Panc1 (cell line): ENCODE measurements at regions not wholly inside any gene's neighbourhood (a gene's known extent, or its start where the extent isn't known, plus 50 kb on each side); places are given as distances from the start of the nearest gene placed in this dataset.

Experiments
- ATAC-seq: fragments of 200-7000 bp; cut with Tn5 transposase; 2 replicates; pipeline ENCODE4 v1.9.1; 2020; ENCODE audit warnings: mild to moderate bottlenecking, moderate library complexity
- BruUV-seq: library from RNA; stranded (reverse); fragments of 400-500 nt; replicated peaks from 2 replicates; lab custom pipeline; 2021; lab: Mats Ljungman, UMichigan
- CTCF ChIA-PET: fragments of 300-600 bp; sonication (Branson Sonifier 250); formaldehyde crosslinking; loops from one replicate; lab custom pipeline; 2022; ENCODE audit warnings: antibody characterized with exemption; lab: Charles Lee
- POLR2A ChIA-PET: fragments of 300-600 bp; sonication (Branson Sonifier 250); formaldehyde crosslinking; loops from one replicate; lab custom pipeline; 2022; ENCODE audit warnings: antibody characterized with exemption; lab: Charles Lee
- DNase-seq: peaks from one replicate; pipeline ENCODE4 v3.0.0-alpha.2; 2010; ENCODE audit warnings: low read depth, low spot score
- H3K27ac ChIP-seq: 2 replicates; pipeline ENCODE4 v1.5.1; 2011; ENCODE audit warnings: mild to moderate bottlenecking, low read length, inconsistent platforms
- H3K27me3 ChIP-seq: fragments of 200-500 bp; sonication (Bioruptor generic); 2 replicates; pipeline ENCODE4 v1.6.0; 2014; ENCODE audit warnings: low read length, inconsistent platforms; ENCODE audit not compliant: control insufficient read depth, insufficient read depth
- H3K36me3 ChIP-seq: fragments of 200-500 bp; sonication (Bioruptor generic); 2 replicates; pipeline ENCODE4 v1.5.1; 2014; ENCODE audit warnings: inconsistent platforms, mild to moderate bottlenecking, low read length, moderate library complexity; ENCODE audit not compliant: control insufficient read depth, insufficient read depth
- H3K4me1 ChIP-seq: 2 replicates; pipeline ENCODE4 v1.5.1; 2011; ENCODE audit warnings: inconsistent platforms, mild to moderate bottlenecking, low read length, moderate library complexity; ENCODE audit not compliant: control insufficient read depth, insufficient read depth
- H3K4me3 ChIP-seq, 2 experiments: 2 replicates each; pipeline ENCODE4 v1.5.1; 2011 to 2012; ENCODE audit warnings: low read depth in 2 of 2, low read length in 2 of 2, mild to moderate bottlenecking in 2 of 2, inconsistent platforms in 1 of 2, moderate library complexity in 1 of 2
- H3K9me3 ChIP-seq: fragments of 200-500 bp; sonication (Bioruptor generic); 2 replicates; pipeline ENCODE4 v1.5.1; 2014; ENCODE audit warnings: low read depth, mild to moderate bottlenecking, inconsistent platforms, low read length, moderate library complexity; ENCODE audit not compliant: control insufficient read depth, insufficient read depth
- CTCF ChIP-seq: fragments of 450-650 bp; IDR thresholded peaks from 2 replicates; pipeline ENCODE4 v1.5.1; 2017; ENCODE audit warnings: mild to moderate bottlenecking
- POLR2AphosphoS5 ChIP-seq: IDR thresholded peaks from 2 replicates; pipeline ENCODE4 v1.6.1; 2012; ENCODE audit warnings: mild to moderate bottlenecking, low read depth, low read length, moderate library complexity
- REST ChIP-seq, 2 experiments: IDR thresholded peaks; 2 replicates each; pipeline ENCODE4 v1.6.1; 2011 to 2012; ENCODE audit warnings: low read depth in 2 of 2, control low read depth in 1 of 2, low read length in 1 of 2, mild to moderate bottlenecking in 1 of 2, moderate library complexity in 1 of 2; ENCODE audit not compliant: insufficient read depth in 1 of 2
- SIN3A ChIP-seq: IDR thresholded peaks from 2 replicates; pipeline ENCODE4 v1.6.1; 2012; ENCODE audit warnings: low read depth, mild to moderate bottlenecking, low read length, moderate library complexity, borderline replicate concordance; ENCODE audit not compliant: insufficient read depth
- TCF7L2 ChIP-seq: IDR thresholded peaks from 2 replicates; pipeline ENCODE4 v1.6.1; 2011; ENCODE audit warnings: mild to moderate bottlenecking, low read depth, low read length, inconsistent platforms
- in situ Hi-C: cut with HindIII; loops from 2 replicates; pipeline ENCODE4 v1.10.0; 2016; ENCODE audit warnings: low sequenced_read_pairs, low pct_unique_long_range_greater_than_20kb
- intact Hi-C: fragments of 100-400 bp; cut with micrococcal nuclease; formaldehyde crosslinking; loops from one replicate; pipeline ENCODE4 v1.10.0; 2022; ENCODE audit not compliant: unreplicated experiment

- Histone ChIP-seq H3K27me3 (0 out of 2 replicates have a peak, but pooled peaks cover 2% of the 10 kb centered on the region), H3K27ac (no peak overlapping the region), H3K4me1 (no peaks in the 10 kb centered on the region), H3K4me3 (no peak overlapping the region), H3K9me3 (no peaks in the 10 kb centered on the region), H3K36me3 (no peaks in the 10 kb centered on the region)
- no peak for DNase-seq
- ChIA-PET POLR2A (no interaction called here), CTCF (no interaction called here)
- no peak for ATAC-seq
- in situ Hi-C loops (no loop called here), intact Hi-C loops (no loop called here)
- no TSS peak for BruUV-seq
- TF ChIP-seq TCF7L2: no peak
- no peak for TF ChIP-seq POLR2AphosphoS5
- no peak for TF ChIP-seq CTCF
- no peak for TF ChIP-seq REST (IDR thresholded peaks at IDR 0.05; ENCODE audit: insufficient read depth in 1 of 2, low read depth in 2 of 2, low read length in 1 of 2)
- TF ChIP-seq SIN3A: no peak
Observed at GRCh38 chrX:120755066-120755846, 120.4 kb downstream of the CT47B1 start.

GRCh38 chrX:120753413-120754251, 122.0 kb downstream of the CT47B1 start:
- H3K27ac ChIP-seq: no peak overlapping the region
- ChIA-PET POLR2A (no interaction called here), CTCF (no interaction called here)
- H3K27me3 ChIP-seq: peaks cover 2% of the 10 kb centered on the region; the same call in 1 of the 2 replicates
- DNase-seq (no peak), ATAC-seq (no peak)
- no peaks in the 10 kb centered on the region for H3K9me3 ChIP-seq
- in situ Hi-C loops (no loop called here), intact Hi-C loops (no loop called here)
- H3K36me3 ChIP-seq: no peaks in the 10 kb centered on the region
- TF ChIP-seq TCF7L2 (no peak), REST (IDR thresholded peaks at IDR 0.05; ENCODE audit: insufficient read depth in 1 of 2, low read depth in 2 of 2, low read length in 1 of 2) (no peak), POLR2AphosphoS5 (no peak), CTCF (no peak)
- no peak overlapping the region for H3K4me3 ChIP-seq
- no TSS peak for BruUV-seq
- H3K4me1 ChIP-seq: no peaks in the 10 kb centered on the region
